ENCODE measurements at regions not wholly inside any gene's neighbourhood (a gene's known extent, or its start where the extent isn't known, plus 50 kb on each side); places are given as distances from the start of the nearest gene placed in this dataset.

- ATAC-seq, result no peak
- no peak overlapping the region for H3K4me3 ChIP-seq
- no peaks in the 10 kb centered on the region for H3K36me3 ChIP-seq (replicated peaks in 1 of 2; ENCODE audit: insufficient read depth in 1 of 2, low read depth in 2 of 2)
- no peak overlapping the region for H3K27ac ChIP-seq
- DNase-seq, result no peak
- TF ChIP-seq POLR2A (IDR thresholded peaks at IDR 0.05), result no peak
- TF ChIP-seq, protein P1, sequence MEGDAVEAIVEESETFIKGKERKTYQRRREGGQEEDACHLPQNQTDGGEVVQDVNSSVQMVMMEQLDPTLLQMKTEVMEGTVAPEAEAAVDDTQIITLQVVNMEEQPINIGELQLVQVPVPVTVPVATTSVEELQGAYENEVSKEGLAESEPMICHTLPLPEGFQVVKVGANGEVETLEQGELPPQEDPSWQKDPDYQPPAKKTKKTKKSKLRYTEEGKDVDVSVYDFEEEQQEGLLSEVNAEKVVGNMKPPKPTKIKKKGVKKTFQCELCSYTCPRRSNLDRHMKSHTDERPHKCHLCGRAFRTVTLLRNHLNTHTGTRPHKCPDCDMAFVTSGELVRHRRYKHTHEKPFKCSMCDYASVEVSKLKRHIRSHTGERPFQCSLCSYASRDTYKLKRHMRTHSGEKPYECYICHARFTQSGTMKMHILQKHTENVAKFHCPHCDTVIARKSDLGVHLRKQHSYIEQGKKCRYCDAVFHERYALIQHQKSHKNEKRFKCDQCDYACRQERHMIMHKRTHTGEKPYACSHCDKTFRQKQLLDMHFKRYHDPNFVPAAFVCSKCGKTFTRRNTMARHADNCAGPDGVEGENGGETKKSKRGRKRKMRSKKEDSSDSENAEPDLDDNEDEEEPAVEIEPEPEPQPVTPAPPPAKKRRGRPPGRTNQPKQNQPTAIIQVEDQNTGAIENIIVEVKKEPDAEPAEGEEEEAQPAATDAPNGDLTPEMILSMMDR (IDR thresholded peaks at IDR 0.05), result no peak
- H3K4me1 ChIP-seq, result peaks cover 7% of the 10 kb centered on the region
- no peaks in the 10 kb centered on the region for H3K9me3 ChIP-seq
- no peaks in the 10 kb centered on the region for H3K27me3 ChIP-seq
- intact Hi-C loops (cut with DNase I), result no loop called here
These were observed 86.4 kb downstream of the RPE65 start for GRCh38 chr1:68363339-68363738.

- Histone ChIP-seq H3K4me3 (no peak overlapping the region), H3K4me1 (peaks cover 15% of the 10 kb centered on the region), H3K27me3 (no peaks in the 10 kb centered on the region), H3K36me3 (replicated peaks in 1 of 2; ENCODE audit: insufficient read depth in 1 of 2, low read depth in 2 of 2) (no peaks in the 10 kb centered on the region), H3K9me3 (no peaks in the 10 kb centered on the region), H3K27ac (no peak overlapping the region)
- no peak for TF ChIP-seq POLR2A (IDR thresholded peaks at IDR 0.05)
- TF ChIP-seq, protein P1 (IDR thresholded peaks at IDR 0.05), result no peak
- 67 to 79% methylated on average over 3 of the region's 3 CpGs for WGBS, 2 donors
- no peak for DNase-seq
- intact Hi-C loops (cut with DNase I), result no loop called here
- no peak for ATAC-seq
These were observed 88.3 kb downstream of the RPE65 start for GRCh38 chr1:68361346-68361910.

DNA sequence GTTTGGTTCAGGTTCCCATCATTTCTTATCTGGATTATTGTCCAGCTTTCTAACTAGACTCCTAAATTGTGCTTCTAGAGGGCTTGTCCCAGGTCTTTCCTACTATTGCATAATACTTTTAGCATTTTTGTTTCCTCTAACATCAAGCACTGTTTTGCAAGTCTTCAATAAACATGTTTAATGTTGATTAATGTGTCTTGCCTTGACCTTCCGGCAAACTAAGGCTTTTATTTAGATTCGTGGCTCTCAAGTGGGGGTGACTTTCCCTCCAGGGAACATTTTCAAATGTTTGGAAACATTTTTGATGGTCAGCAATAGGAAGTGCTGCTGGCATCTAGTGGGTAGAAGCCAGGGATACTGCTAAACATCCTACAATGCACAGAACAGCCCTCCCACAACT lies 90.7 kb downstream of the RPE65 start:
- H3K4me1 ChIP-seq, result peaks cover 15% of the 10 kb centered on the region
- intact Hi-C loops (cut with DNase I), result no loop called here
- H3K4me3 ChIP-seq, result no peak overlapping the region
- no peaks in the 10 kb centered on the region for H3K9me3 ChIP-seq
- ATAC-seq (peak; percentile 77), DNase-seq (no peak)
- peak overlapping the region in 2 of 4 donors; percentile 46 to 57 for H3K27ac ChIP-seq
- 28 to 37% methylated on average over 2 of the region's 2 CpGs for WGBS, 2 donors
- TF ChIP-seq, protein P1 (IDR thresholded peaks at IDR 0.05), result no peak
- no peak for TF ChIP-seq POLR2A (IDR thresholded peaks at IDR 0.05)
- no peaks in the 10 kb centered on the region for H3K36me3 ChIP-seq (replicated peaks in 1 of 2; ENCODE audit: insufficient read depth in 1 of 2, low read depth in 2 of 2)
- no peaks in the 10 kb centered on the region for H3K27me3 ChIP-seq

- TF ChIP-seq, protein P1 (IDR thresholded peaks at IDR 0.05), result no peak
- TF ChIP-seq POLR2A (IDR thresholded peaks at IDR 0.05), result no peak
- peaks cover 15% of the 10 kb centered on the region for H3K4me1 ChIP-seq
- peak in 1 of 4 donors; percentile 13 for DNase-seq
- no peaks in the 10 kb centered on the region for H3K27me3 ChIP-seq
- H3K9me3 ChIP-seq, result no peaks in the 10 kb centered on the region
- peak overlapping the region in 3 of 4 donors; percentile 33 to 57 (median 46) for H3K27ac ChIP-seq
- no peak overlapping the region for H3K4me3 ChIP-seq
- ATAC-seq, result no peak
- H3K36me3 ChIP-seq (replicated peaks in 1 of 2; ENCODE audit: insufficient read depth in 1 of 2, low read depth in 2 of 2), result no peaks in the 10 kb centered on the region
- 26% methylated on average over 4 of the region's 4 CpGs for WGBS, 2 donors
- intact Hi-C loops (cut with DNase I), result no loop called here
These were observed 91.3 kb downstream of the RPE65 start for GRCh38 chr1:68358439-68358838.

- intact Hi-C loops (cut with DNase I), result no loop called here
- no peak for ATAC-seq
- Histone ChIP-seq H3K27me3 (no peaks in the 10 kb centered on the region), H3K4me3 (no peak overlapping the region), H3K27ac (no peak overlapping the region), H3K9me3 (no peaks in the 10 kb centered on the region), H3K4me1 (peaks cover 25% of the 10 kb centered on the region), H3K36me3 (replicated peaks in 1 of 2; ENCODE audit: insufficient read depth in 1 of 2, low read depth in 2 of 2) (no peaks in the 10 kb centered on the region)
- DNase-seq, result no peak
- TF ChIP-seq, protein P1 (IDR thresholded peaks at IDR 0.05), result no peak
- no peak for TF ChIP-seq POLR2A (IDR thresholded peaks at IDR 0.05)
- 68 to 73% methylated on average over 3 of the region's 3 CpGs for WGBS, 2 donors
These were observed 94.1 kb downstream of the RPE65 start for GRCh38 chr1:68355614-68356013.
